Fibroblast of the aortic adventitia (primary cell): ENCODE measurements at regions not wholly inside any gene's neighbourhood (a gene's known extent, or its start where the extent isn't known, plus 50 kb on each side); places are given as distances from the start of the nearest gene placed in this dataset.
"Not testable (repeated sequence)": the region's sequence is repeated elsewhere in the genome, so short reads cannot be mapped to it uniquely, and the experiment has no call there.

Source experiments
- DNase-seq: peaks from one replicate; pipeline ENCODE4 v3.0.0-alpha.2; 2010; ENCODE audit warnings: low read depth
- H3K4me3 ChIP-seq: 2 replicates; pipeline ENCODE4 v1.5.1; 2011; ENCODE audit warnings: low read depth, mild to moderate bottlenecking, control low read depth, low read length, moderate library complexity
- CTCF ChIP-seq: IDR thresholded peaks from 2 replicates; pipeline ENCODE4 v1.5.1; 2011; ENCODE audit warnings: mild to moderate bottlenecking, low read length, control low read depth, inconsistent platforms; ENCODE audit not compliant: insufficient read depth

- no peak overlapping the region for H3K4me3 ChIP-seq
- no peak for DNase-seq
- TF ChIP-seq CTCF, result no peak
Observed at GRCh38 chr22:34841911-34842310, 224.0 kb upstream of the ISX start.

- DNase-seq, result no peak
- TF ChIP-seq CTCF, result no peak
- no peak overlapping the region for H3K4me3 ChIP-seq
Observed at GRCh38 chr22:34842630-34843029, 223.3 kb upstream of the ISX start.

- H3K4me3 ChIP-seq, DNase-seq: not testable (repeated sequence)
Observed at GRCh38 chr22:34843743-34844142, 222.2 kb upstream of the ISX start.

- no peak for TF ChIP-seq CTCF
- no peak overlapping the region for H3K4me3 ChIP-seq
- no peak for DNase-seq
Observed at GRCh38 chr22:34845391-34845790, 220.6 kb upstream of the ISX start.

GRCh38 chr22:34847072-34847471 is 218.9 kb upstream of the ISX start:
- no peak for TF ChIP-seq CTCF
- DNase-seq, result no peak
- H3K4me3 ChIP-seq, result no peak overlapping the region

- DNase-seq, result no peak
- no peak for TF ChIP-seq CTCF
- no peak overlapping the region for H3K4me3 ChIP-seq
Observed at GRCh38 chr22:34849965-34850364, 216.0 kb upstream of the ISX start.

GRCh38 chr22:34851918-34852662 is 213.9 kb upstream of the ISX start:
- no peak overlapping the region for H3K4me3 ChIP-seq
- no peak for TF ChIP-seq CTCF
- DNase-seq, result no peak
